WTC11 (cell line): ENCODE measurements at regions not wholly inside any gene's neighbourhood (a gene's known extent, or its start where the extent isn't known, plus 50 kb on each side); places are given as distances from the start of the nearest gene placed in this dataset.

ENCODE experiments used
- ATAC-seq: fragments of 200-7000 bp; cut with Tn5 transposase; 2 replicates; pipeline ENCODE4 v1.10.0; 2021; ENCODE audit warnings: mild to moderate bottlenecking, moderate library complexity
- CTCF ChIA-PET: fragments of 300-600 bp; sonication (Branson Sonifier 250); formaldehyde crosslinking; loops from one replicate; lab custom pipeline; 2021; ENCODE audit warnings: antibody characterized with exemption; lab: Charles Lee
- POLR2A ChIA-PET: fragments of 350-600 bp; sonication (Branson Sonifier 250); formaldehyde crosslinking; loops from one replicate; lab custom pipeline; 2021; ENCODE audit warnings: antibody characterized with exemption; lab: Charles Lee
- DNase-seq: peaks from one replicate; pipeline ENCODE4 v3.0.0; 2021; ENCODE audit warnings: low spot score
- H3K27ac Mint-ChIP-seq: 2 replicates; pipeline ENCODE4 v1.8.0; 2021; ENCODE audit warnings: mixed read lengths
- H3K27me3 Mint-ChIP-seq: 2 replicates; pipeline ENCODE4 v1.8.0; 2021; ENCODE audit warnings: low read depth, mild to moderate bottlenecking, moderate library complexity, mixed read lengths
- H3K36me3 Mint-ChIP-seq: 2 replicates; pipeline ENCODE4 v1.8.0; 2021; ENCODE audit warnings: mixed read lengths
- H3K4me1 Mint-ChIP-seq: 2 replicates; pipeline ENCODE4 v1.8.0; 2022; ENCODE audit warnings: mixed read lengths
- H3K4me3 Mint-ChIP-seq: 2 replicates; pipeline ENCODE4 v1.8.0; 2021; ENCODE audit warnings: mild to moderate bottlenecking, moderate library complexity, mixed read lengths
- H3K9me3 Mint-ChIP-seq: 2 replicates; pipeline ENCODE4 v1.8.0; 2021; ENCODE audit warnings: mixed read lengths
- AR ChIP-seq: fragments of 250-450 bp; sonication (Bioruptor Pico); IDR thresholded peaks from 2 replicates; pipeline ENCODE4 v1.9.0; 2021; ENCODE audit warnings: mild to moderate bottlenecking
- ARID4B ChIP-seq: sonication (generic); formaldehyde crosslinking; IDR thresholded peaks from 2 replicates; pipeline ENCODE4 v1.8.0; 2023; ENCODE audit warnings: missing genetic modification reagents, mild to moderate bottlenecking, borderline replicate concordance
- ATF2 ChIP-seq: sonication (generic); formaldehyde crosslinking; IDR thresholded peaks from 2 replicates; pipeline ENCODE4 v1.8.1; 2022; ENCODE audit warnings: low read depth, missing genetic modification reagents, borderline replicate concordance
- E2F1 ChIP-seq: sonication (generic); formaldehyde crosslinking; IDR thresholded peaks from 2 replicates; pipeline ENCODE4 v1.8.0; 2022; ENCODE audit warnings: mild to moderate bottlenecking, missing genetic modification reagents
- HMGA2 ChIP-seq: fragments of 250-450 bp; sonication (Bioruptor Pico); IDR thresholded peaks from 2 replicates; pipeline ENCODE4 v1.4.0; 2021; ENCODE audit warnings: mild to moderate bottlenecking, moderate library complexity
- IRF1 ChIP-seq: sonication (generic); formaldehyde crosslinking; IDR thresholded peaks from 2 replicates; pipeline ENCODE4 v1.8.0; 2023; ENCODE audit warnings: missing genetic modification reagents
- IRF2 ChIP-seq: sonication (generic); formaldehyde crosslinking; IDR thresholded peaks from 2 replicates; pipeline ENCODE4 v1.8.0; 2022; ENCODE audit warnings: low read depth, missing genetic modification reagents, borderline replicate concordance
- MLX ChIP-seq: sonication (generic); formaldehyde crosslinking; IDR thresholded peaks from 2 replicates; pipeline ENCODE4 v1.8.1; 2023; ENCODE audit warnings: mild to moderate bottlenecking, missing genetic modification reagents, moderate library complexity
- PRRX2 ChIP-seq: fragments of 250-450 bp; sonication (Bioruptor Pico); IDR thresholded peaks from 2 replicates; pipeline ENCODE4 v1.8.0; 2021; ENCODE audit warnings: mild to moderate bottlenecking
- STAT6 ChIP-seq: sonication (generic); formaldehyde crosslinking; conservative IDR thresholded peaks from 2 replicates; pipeline ENCODE4 v1.8.1; 2023; ENCODE audit warnings: mild to moderate bottlenecking, low read depth, missing genetic modification reagents, moderate library complexity
- TP53 ChIP-seq: sonication (generic); formaldehyde crosslinking; IDR thresholded peaks from 2 replicates; pipeline ENCODE4 v1.8.1; 2023; ENCODE audit warnings: mild to moderate bottlenecking, missing genetic modification reagents

- TF ChIP-seq ATF2 (CRISPR knock-in tag) (no peak), E2F1 (no peak), TP53 (CRISPR knock-in tag) (no peak), IRF1 (CRISPR knock-in tag) (no peak)
- TF ChIP-seq, all 79 proteins: peak for 0
These were observed 190.3 kb downstream of the KLHL28 start (continued) for GRCh38 chr14:44771496-44771895.

- no peak overlapping the region for H3K27ac Mint-ChIP-seq
- H3K27me3 Mint-ChIP-seq = no peaks in the 10 kb centered on the region
- peaks cover 13% of the 10 kb centered on the region for H3K4me1 Mint-ChIP-seq
- DNase-seq (no peak), ATAC-seq (no peak)
- ChIA-PET POLR2A (no interaction called here), CTCF (no interaction called here)
- H3K4me3 Mint-ChIP-seq = no peak overlapping the region
- peaks cover 5% of the 10 kb centered on the region; the same call in 1 of the 2 replicates for H3K9me3 Mint-ChIP-seq
- no peaks in the 10 kb centered on the region for H3K36me3 Mint-ChIP-seq
- TF ChIP-seq STAT6 (CRISPR knock-in tag) (no peak), E2F1 (no peak), TP53 (CRISPR knock-in tag) (no peak), HMGA2 (CRISPR knock-in tag) (no peak), IRF2 (CRISPR knock-in tag) (no peak), PRRX2 (CRISPR knock-in tag) (no peak), MLX (CRISPR knock-in tag) (no peak), ARID4B (CRISPR knock-in tag) (no peak), AR (CRISPR knock-in tag) (no peak)
These were observed 191.5 kb downstream of the KLHL28 start for GRCh38 chr14:44770201-44770600.
